Left lung (tissue), 4 donors: ENCODE measurements at regions not wholly inside any gene's neighbourhood (a gene's known extent, or its start where the extent isn't known, plus 50 kb on each side); places are given as distances from the start of the nearest gene placed in this dataset.

Source experiments
- ATAC-seq: fragments of 200-7000 bp; cut with Tn5 transposase; one replicate; pipeline ENCODE4 v1.9.1; 2020; ENCODE audit warnings: moderate library complexity
- DNase-seq, 4 donors: peaks; one replicate each; pipeline ENCODE4 v3.0.0-alpha.2; 2013 to 2020
- H3K27ac ChIP-seq, 2 donors: fragments of 200-600 bp; sonication (generic) in 1 of 2; one replicate each; pipeline versions ENCODE4 v1.5.0 to v1.8.0; 2020 to 2021
- H3K27me3 ChIP-seq, 2 donors: fragments of 200-600 bp; sonication (generic) in 1 of 2; one replicate each; pipeline versions ENCODE4 v1.5.0 to v1.8.0; 2020 to 2021
- H3K36me3 ChIP-seq, 2 donors: fragments of 200-600 bp; sonication (generic) in 1 of 2; one replicate each; pipeline versions ENCODE4 v1.5.0 to v1.8.0; 2020 to 2021
- H3K4me1 ChIP-seq, 2 donors: fragments of 200-600 bp; one replicate each; pipeline ENCODE4 v1.8.0; 2021
- H3K4me3 ChIP-seq, 2 donors: fragments of 200-600 bp; sonication (generic) in 1 of 2; one replicate each; pipeline versions ENCODE4 v1.5.0 to v1.8.0; 2020 to 2021; ENCODE audit warnings: mild to moderate bottlenecking in 1 of 2
- H3K9me3 ChIP-seq, 2 donors: fragments of 200-600 bp; sonication (generic) in 1 of 2; one replicate each; pipeline versions ENCODE4 v1.5.0 to v1.8.0; 2020 to 2021
- CTCF ChIP-seq, 2 donors: fragments of 200-600 bp; sonication (generic) in 1 of 2; IDR thresholded peaks; one replicate each; pipeline versions ENCODE4 v1.5.0 to v1.8.0; 2021; ENCODE audit warnings: antibody characterized with exemption in 2 of 2
- intact Hi-C, 2 donors: fragments of 100-400 bp; cut with DNase I; formaldehyde crosslinking; loops; one replicate each; pipeline versions ENCODE4 v1.11.2 to v1.14.2; 2022
- donor health status: DM: no; HTN: yes; CAD: no.
- donor health status: DM: no; HTN: no; CAD: no.

DNA sequence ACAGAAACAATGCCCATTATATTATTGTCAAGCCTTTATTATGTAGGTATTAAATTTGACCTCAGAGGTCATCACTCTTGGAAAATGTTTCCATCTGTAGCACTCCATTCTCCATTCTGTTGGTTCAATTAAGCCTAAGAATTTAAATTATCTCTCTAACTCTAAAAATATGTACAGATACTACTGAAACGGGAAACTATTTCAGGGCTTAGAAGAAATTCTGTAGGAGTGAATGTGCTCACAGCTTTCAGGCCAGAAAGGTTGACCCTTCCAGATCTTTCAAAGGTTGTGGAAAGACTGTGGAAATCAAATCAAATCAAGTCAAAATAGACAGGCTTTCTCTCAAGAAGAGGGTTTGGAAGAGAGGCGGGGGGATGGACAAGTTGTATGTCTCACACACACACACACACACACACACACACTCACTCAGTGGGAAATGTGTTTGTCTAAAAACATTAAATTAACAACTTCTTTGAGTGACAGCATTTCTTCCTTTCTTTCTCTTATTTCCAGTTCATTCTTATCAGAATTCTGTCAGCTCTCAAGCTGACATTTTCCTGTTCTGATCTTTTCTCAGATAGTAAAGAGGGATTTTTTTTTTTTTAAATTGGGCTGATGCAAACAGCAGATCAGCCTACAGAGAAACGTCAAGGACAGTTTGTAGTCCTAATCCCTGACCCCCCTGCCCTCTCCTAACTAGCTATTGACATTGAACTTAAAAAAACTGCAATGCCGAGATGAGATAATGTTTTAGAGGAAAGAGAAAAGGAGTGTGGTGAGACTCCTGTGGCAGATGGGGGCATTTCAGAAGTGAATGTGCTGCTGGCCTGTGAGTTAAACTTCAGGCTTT lies 139.0 kb upstream of the ZFHX3 start:
- DNase-seq = no peak
- H3K27me3 ChIP-seq = no peaks in the 10 kb centered on the region
- H3K27ac ChIP-seq = no peak overlapping the region
- no peaks in the 10 kb centered on the region for H3K9me3 ChIP-seq
- ATAC-seq = no peak
- no peak overlapping the region for H3K4me3 ChIP-seq
- H3K36me3 ChIP-seq = no peaks in the 10 kb centered on the region
- intact Hi-C loops = no loop called here
- no peaks in the 10 kb centered on the region for H3K4me1 ChIP-seq
- TF ChIP-seq CTCF (IDR thresholded peaks at IDR 0.05) = no peak

DNA sequence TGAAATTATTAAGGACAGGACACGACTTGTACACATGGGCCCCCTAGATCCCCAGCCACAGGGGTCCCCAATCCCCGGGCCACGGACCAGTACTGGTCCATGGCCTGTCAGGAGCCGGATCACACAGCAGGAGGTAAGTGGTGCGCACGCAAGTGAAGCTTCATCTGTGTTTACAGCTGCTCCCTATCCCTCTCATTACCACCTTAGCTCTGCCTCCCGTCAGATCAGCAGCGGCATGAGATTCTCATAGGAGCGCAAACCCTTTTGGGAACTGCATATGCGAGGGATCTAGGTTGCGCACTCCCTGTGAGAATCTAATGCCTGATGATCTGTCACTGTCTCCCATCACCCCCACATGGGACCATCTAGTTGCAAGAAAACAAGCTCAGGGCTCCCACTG lies 137.8 kb upstream of the ZFHX3 start:
- ATAC-seq = no peak
- intact Hi-C loops = no loop called here
- no peak for DNase-seq
- Histone ChIP-seq H3K27me3 (no peaks in the 10 kb centered on the region), H3K4me1 (no peaks in the 10 kb centered on the region), H3K27ac (no peak overlapping the region), H3K4me3 (no peak overlapping the region), H3K9me3 (no peaks in the 10 kb centered on the region), H3K36me3 (no peaks in the 10 kb centered on the region)
- TF ChIP-seq CTCF (IDR thresholded peaks at IDR 0.05) = no peak

GRCh38 chr16:73183611-73184092 lies 135.7 kb upstream of the ZFHX3 start:
- intact Hi-C loops = no loop called here

DNA sequence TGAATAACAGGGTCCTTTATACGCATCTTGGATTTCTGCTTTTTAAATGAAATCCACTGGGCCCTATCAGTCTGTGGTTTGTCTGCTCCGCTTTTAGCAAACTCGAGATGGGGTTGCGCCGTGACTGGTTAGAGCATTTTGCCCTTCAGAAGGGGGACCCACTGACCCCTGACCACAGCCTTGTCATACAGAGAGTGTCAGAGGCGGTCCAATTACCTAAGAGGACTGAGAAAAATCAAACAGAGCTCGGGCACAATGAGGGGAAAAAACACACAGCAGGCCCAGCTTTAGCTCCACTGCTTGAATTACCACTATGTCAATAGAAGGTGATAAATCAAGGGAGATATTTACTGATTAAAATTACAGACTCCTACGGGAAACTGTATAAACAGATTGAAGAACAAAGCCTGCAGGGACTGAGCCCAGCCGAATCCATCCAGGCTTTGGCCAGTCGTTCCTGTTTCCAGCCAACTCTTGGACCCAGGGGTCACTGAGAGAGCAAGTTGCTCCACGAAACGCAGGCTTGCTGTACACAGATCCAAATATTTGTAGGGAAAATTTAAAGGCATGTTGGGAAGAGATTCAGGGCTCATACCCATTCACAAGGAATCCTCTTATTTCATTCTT lies 131.9 kb upstream of the ZFHX3 start:
- no peaks in the 10 kb centered on the region for H3K36me3 ChIP-seq
- TF ChIP-seq CTCF (IDR thresholded peaks at IDR 0.05) = no peak
- H3K4me1 ChIP-seq = no peaks in the 10 kb centered on the region
- H3K27ac ChIP-seq = peak overlapping the region in 1 of 2 donors; percentile 26
- H3K9me3 ChIP-seq = no peaks in the 10 kb centered on the region
- peak in 2 of 4 donors; percentile 74 to 87 for DNase-seq
- H3K4me3 ChIP-seq = no peak overlapping the region
- intact Hi-C loops = no loop called here
- ATAC-seq = peak; percentile 64
- H3K27me3 ChIP-seq = no peaks in the 10 kb centered on the region

More at GRCh38 chr16:73183611-73184092, 135.7 kb upstream of the ZFHX3 start:
- Histone ChIP-seq H3K9me3 (no peaks in the 10 kb centered on the region), H3K27ac (no peak overlapping the region), H3K36me3 (no peaks in the 10 kb centered on the region), H3K4me1 (no peaks in the 10 kb centered on the region), H3K27me3 (no peaks in the 10 kb centered on the region), H3K4me3 (no peak overlapping the region)
- TF ChIP-seq CTCF (IDR thresholded peaks at IDR 0.05) = no peak
- DNase-seq = peak in 1 of 4 donors; percentile 51
- ATAC-seq = no peak

- no peak overlapping the region for H3K4me3 ChIP-seq
- no peak for TF ChIP-seq CTCF (IDR thresholded peaks at IDR 0.05)
- intact Hi-C loops = no loop called here
- H3K9me3 ChIP-seq = no peaks in the 10 kb centered on the region
- H3K36me3 ChIP-seq = no peaks in the 10 kb centered on the region
- no peak overlapping the region for H3K27ac ChIP-seq
- ATAC-seq (no peak), DNase-seq (no peak)
- H3K4me1 ChIP-seq = peaks cover 4 to 9% of the 10 kb centered on the region in 2 donors
- H3K27me3 ChIP-seq = no peaks in the 10 kb centered on the region
Measured at GRCh38 chr16:73177729-73178295, 129.9 kb upstream of the ZFHX3 start.
